ENCODE measurements at regions not wholly inside any gene's neighbourhood (a gene's known extent, or its start where the extent isn't known, plus 50 kb on each side); places are given as distances from the start of the nearest gene placed in this dataset.
"Not testable (repeated sequence)": the region's sequence is repeated elsewhere in the genome, so short reads cannot be mapped to it uniquely, and the experiment has no call there.

DNA sequence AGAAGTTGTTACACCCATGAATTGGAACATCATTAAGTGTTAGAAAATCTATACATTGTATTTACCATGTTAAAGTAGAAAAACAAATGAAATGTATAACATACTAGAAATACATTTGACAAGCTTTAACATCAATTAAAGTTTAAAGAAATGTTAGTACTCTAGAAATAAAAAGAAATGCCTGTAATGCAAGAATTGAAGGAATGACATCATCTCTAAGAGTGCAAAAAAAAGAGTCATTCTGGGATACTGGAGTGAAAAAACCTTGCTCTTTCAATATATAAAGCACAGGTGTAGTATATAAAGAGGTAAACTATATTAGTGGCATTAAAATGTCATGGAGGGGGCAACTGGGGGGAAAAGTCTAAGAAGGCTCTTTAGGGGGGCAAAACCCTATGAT lies 210.8 kb upstream of the PLD5 start:
- no peak for DNase-seq (ENCODE audit: low spot score)

DNA sequence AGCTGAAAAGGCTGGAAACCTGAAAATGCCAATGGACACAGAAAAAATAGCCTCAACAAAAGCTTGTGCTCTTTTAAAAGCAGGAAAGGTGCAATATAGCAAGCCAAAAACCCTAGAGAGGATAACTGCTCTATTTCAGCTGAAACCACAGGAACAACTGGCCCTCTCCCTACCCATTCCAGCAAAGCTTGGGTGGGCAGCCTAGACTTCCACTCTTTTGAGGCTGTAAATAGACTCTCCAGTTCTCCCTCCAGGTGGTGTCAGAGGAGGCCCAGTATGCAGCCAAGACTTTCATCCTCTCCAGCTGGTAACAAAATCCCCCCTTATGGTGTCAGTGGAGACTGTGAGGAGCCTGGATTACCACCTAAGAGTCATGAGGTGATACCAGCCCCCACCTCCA lies 206.9 kb upstream of the PLD5 start:
- DNase-seq (ENCODE audit: low spot score) = no peak

DNA sequence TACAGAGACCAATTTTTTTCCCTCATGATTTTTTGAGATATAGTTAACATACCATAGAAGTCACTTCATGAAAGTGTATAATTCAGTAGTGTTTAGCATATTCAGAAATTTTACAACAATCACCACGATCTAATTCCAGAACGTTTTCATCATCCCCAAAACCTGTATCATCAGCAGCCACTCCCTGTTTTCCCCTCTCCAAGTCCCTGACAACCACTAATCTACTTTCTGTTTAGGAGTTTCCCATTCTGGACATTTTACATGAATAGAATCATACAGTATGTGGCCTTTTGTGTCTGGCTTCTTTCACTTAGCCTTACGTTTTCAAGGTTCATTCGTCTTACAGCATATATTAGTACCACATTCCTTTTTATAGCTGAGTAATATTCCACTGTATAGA lies 204.2 kb upstream of the PLD5 start:
- no peak for DNase-seq (ENCODE audit: low spot score)

GRCh38 chr1:242723044-242723716 lies 198.7 kb upstream of the PLD5 start:
- no peak for DNase-seq (ENCODE audit: low spot score)

- DNase-seq (ENCODE audit: low spot score) = no peak
Observed at GRCh38 chr1:242718967-242719366, 194.5 kb upstream of the PLD5 start.

- DNase-seq (ENCODE audit: low spot score) = no peak
Observed at GRCh38 chr1:242712248-242712647, 187.8 kb upstream of the PLD5 start.

DNA sequence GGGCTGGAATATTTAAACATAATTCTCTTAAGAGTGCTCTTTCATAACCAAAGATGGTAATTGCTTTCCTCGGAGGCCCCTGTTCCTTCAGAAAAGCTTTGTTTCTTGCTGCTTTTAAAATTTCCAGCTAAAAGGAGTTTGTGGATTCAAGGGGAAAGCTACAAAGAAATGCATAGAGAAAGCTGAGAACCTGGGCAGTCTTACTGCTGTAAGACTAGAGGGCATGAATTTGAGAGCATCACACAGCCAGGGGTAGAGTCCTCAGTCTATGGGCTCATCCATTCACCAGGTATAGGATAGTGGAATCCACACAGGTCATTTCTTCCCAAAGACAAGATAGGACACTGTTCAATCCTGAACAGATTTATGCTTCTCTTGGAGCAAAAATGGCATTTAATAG lies 186.3 kb upstream of the PLD5 start:
- DNase-seq (ENCODE audit: low spot score) = no peak

- DNase-seq (ENCODE audit: low spot score) = no peak
Observed at GRCh38 chr1:242710286-242710685, 185.8 kb upstream of the PLD5 start.

DNA sequence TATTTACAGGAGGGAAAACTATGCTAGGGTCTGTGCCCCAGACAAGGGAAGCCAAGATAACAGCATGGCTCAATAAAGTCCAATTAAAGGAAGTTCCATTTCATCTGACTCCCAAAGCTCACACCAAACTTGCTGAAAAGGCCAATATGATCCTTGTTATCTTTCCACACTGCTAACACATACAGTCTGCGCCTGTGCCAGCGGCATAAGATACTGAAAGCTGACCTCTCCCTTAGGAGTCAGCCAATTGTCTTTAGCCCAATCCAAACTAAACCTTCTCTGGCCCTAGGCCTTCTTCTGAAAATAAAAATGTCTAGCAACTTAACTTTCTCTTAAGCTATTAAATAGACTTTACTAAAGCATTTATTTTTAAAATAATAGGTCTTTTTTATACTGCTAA lies 179.0 kb upstream of the PLD5 start:
- DNase-seq (ENCODE audit: low spot score) = no peak

- DNase-seq (ENCODE audit: low spot score) = no peak
Observed at GRCh38 chr1:242692988-242693387, 168.5 kb upstream of the PLD5 start.

DNA sequence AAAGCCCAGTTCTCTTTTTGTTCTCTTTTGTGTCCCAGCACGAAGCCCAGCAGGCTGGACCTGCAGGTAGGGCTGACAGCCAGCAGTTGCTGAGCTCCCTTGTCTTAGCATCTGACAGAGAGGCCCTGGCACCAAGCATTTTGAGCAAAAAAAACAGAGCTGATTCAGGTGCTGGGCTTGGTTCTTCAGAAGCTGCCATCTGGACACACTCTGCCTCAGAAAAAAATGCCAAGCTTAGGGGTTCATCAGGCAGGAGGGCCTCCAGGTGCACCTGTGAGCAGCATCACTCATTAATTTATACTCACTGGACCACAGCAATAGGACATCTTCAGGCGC lies 167.1 kb upstream of the PLD5 start:
- DNase-seq (ENCODE audit: low spot score) = no peak

- DNase-seq (ENCODE audit: low spot score) = no peak
Observed at GRCh38 chr1:242690849-242691609, 166.5 kb upstream of the PLD5 start.

DNA sequence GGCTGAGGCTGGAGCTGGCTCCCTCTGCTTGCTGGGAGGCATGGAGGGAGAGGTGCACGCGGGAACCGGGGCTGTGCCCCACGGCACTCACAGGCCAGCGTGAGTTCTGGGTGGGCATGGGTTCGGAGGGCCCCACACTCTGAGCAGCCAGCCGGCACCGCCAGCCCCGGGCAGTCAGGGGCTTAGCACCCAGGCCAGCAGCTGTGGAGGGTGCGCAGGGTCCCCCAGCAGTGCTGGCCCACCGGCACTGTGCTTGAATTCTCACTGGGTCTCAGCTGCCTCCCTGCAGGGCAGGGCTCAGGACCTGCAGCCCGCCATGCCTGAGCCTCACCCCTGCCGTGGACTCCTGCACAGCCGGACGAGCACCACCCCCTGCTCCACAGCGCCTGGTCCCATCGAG lies 164.9 kb upstream of the PLD5 start:
- DNase-seq (ENCODE audit: low spot score) = no peak

DNA sequence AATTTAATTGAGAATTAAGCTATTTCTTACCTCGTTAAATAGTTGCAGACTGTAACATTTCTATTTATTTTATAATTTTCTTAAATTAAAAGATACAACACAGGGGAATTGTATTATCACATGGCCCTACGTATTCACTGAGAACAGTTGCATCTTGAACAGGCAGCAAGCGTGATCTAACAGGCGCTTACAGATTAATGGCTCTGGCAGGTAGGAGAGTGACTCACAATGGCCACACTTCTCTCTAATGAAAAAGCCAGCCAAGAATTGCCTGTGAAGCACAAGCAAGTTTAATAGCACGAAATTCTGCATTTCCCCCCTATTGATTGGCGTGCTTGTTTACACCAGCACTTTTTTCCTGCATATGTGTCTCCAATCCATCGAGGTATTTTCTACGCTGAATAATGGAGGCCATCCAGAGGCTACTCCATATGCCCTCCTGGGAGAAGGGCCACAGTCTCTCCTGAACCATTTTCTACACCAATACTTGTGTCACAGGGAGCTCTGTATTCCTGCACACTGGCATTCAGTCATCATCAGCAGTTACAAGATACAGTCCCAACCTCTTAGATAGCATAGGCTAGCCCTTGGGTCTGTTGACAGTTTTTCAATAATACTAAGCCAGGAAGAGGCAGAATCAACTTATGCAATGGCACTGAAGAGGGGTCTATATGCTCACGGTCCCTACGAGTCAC lies 150.6 kb upstream of the PLD5 start:
- DNase-seq (ENCODE audit: low spot score) = no peak

DNA sequence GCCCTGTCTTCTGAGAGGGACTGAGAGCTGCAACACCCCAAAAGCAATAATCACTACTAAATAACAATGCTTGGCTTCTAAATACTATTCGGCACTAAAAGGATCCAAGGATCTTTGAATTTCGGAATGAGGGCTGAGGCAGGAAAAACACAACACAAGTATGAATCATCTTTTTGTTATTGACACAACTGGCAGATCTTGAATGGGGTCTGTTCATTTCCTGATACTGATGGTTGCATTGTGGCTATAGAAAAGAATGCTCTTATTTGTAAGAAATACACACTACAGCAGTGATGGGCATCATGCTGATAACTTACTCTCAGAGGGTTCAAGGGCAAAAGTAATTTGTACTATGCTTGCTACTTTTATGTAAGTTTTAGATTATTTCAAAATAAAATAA lies 149.2 kb upstream of the PLD5 start:
- peak; percentile 89 for DNase-seq (ENCODE audit: low spot score)

DNA sequence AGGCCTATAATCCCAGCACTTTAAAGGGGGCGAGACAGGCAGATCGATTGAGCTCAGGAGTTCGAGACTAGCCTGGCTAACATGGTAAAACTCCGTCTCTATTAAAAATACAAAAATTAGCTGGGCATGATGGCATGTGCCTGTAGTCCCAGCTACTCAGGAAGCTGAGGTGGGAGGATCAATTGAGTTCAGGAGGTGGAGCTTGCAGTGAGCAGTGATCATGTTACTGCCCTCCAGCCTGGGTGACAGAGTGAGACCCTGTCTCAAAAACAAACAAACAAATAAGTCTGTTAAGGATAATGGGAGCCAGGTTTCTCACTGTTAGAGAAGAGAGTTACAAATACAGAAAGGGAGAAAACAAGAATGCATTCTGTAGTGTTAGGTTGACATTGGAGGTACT lies 148.7 kb upstream of the PLD5 start:
- not testable (repeated sequence) for DNase-seq (ENCODE audit: low spot score)

- no peak for DNase-seq (ENCODE audit: low spot score)
Observed at GRCh38 chr1:242670019-242670418, 145.5 kb upstream of the PLD5 start.

- no peak for DNase-seq (ENCODE audit: low spot score)
Observed at GRCh38 chr1:242662886-242663285, 138.4 kb upstream of the PLD5 start.

DNA sequence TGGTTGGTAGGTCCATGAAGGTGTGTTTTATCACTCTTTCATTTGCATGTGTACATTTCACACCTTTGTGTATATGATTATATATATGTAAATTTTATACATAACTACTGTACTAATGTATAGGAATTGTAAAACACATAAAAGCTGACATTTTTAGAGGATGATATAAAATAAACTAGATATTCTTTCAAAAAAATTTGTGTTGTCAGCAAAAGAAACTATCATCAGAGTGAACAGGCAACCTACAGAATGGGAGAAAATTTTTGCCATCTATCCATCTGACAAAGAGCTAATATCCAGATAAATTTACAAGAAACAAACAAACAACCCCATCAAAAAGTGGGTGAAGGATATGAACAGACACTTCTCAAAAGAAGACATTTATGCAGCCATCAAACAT lies 129.3 kb upstream of the PLD5 start:
- DNase-seq (ENCODE audit: low spot score) = not testable (repeated sequence)

- DNase-seq (ENCODE audit: low spot score) = no peak
Observed at GRCh38 chr1:242651817-242652216, 127.3 kb upstream of the PLD5 start.

DNA sequence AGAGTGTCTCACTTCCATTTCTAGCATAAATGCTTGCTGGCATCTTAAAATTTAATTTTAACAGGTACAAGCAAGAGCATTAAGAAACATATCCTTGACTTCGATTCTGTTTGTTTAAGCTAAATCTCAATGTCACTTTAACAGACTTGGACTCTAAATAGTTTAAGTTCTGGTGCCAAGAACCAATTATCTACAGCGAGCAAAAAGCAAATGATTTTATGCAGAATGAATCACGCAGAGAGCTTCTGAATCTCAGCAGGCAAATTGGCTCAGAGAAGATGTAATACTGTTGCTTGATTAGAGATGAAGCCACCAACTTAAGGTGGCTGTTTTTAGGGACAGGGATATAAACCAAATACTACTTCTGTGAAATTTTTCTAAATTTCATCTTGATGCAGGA lies 117.0 kb upstream of the PLD5 start:
- DNase-seq (ENCODE audit: low spot score) = no peak

DNA sequence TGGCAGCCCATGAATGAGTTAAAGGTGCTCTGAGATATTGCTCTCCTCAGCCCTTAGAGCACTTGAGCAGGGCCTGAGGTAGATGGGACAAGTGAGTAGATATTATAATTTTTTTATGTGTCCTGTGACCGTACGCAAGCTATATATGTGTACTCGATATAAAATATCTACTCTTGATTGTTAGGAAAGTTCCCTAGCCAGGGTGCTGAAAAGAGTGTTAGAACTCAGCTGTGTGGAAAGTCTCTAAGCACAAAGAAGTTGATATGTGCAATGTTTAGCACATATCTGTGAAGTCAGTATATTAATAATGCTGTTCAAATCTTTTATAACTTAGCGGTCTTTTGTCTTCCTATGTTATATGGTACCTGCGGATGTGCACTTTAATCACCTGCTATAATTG lies 114.6 kb upstream of the PLD5 start:
- DNase-seq (ENCODE audit: low spot score) = no peak

DNA sequence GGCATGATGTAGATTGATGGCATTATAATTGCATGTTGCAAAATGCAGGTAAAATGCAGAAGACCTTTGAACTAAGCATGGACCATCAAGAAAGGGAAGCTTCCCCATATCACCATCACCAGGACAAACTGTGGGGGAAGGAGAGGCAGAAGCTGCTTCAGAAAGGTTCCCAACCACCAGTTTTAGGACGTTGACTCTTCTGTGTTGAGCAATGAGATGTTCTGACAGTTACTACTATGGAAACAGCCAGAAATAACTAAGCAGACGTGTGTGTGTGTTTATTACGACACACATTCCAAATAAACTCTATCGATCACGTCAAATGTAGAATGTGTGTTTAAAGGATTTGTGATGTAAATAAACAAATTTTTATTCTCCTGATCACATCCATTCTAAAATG lies 110.2 kb upstream of the PLD5 start:
- DNase-seq (ENCODE audit: low spot score) = no peak
